ENCODE measurements at regions not wholly inside any gene's neighbourhood (a gene's known extent, or its start where the extent isn't known, plus 50 kb on each side); places are given as distances from the start of the nearest gene placed in this dataset.
"Not testable (repeated sequence)": the region's sequence is repeated elsewhere in the genome, so short reads cannot be mapped to it uniquely, and the experiment has no call there.

GRCh38 chr4:11949355-11949754 lies 520.7 kb upstream of the HS3ST1 start:
- ChIA-PET CTCF (no interaction called here), POLR2A (no interaction called here)
- TF ChIP-seq, protein P1, sequence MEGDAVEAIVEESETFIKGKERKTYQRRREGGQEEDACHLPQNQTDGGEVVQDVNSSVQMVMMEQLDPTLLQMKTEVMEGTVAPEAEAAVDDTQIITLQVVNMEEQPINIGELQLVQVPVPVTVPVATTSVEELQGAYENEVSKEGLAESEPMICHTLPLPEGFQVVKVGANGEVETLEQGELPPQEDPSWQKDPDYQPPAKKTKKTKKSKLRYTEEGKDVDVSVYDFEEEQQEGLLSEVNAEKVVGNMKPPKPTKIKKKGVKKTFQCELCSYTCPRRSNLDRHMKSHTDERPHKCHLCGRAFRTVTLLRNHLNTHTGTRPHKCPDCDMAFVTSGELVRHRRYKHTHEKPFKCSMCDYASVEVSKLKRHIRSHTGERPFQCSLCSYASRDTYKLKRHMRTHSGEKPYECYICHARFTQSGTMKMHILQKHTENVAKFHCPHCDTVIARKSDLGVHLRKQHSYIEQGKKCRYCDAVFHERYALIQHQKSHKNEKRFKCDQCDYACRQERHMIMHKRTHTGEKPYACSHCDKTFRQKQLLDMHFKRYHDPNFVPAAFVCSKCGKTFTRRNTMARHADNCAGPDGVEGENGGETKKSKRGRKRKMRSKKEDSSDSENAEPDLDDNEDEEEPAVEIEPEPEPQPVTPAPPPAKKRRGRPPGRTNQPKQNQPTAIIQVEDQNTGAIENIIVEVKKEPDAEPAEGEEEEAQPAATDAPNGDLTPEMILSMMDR (IDR thresholded peaks at IDR 0.05; ENCODE audit: control extremely low read depth, extremely low read depth, low read depth, missing control alignments), result no peak
- DNase-seq (ENCODE audit: extremely low spot score), result no peak

- CTCF ChIA-PET, POLR2A ChIA-PET: not testable (repeated sequence)
These were observed 518.9 kb upstream of the HS3ST1 start for GRCh38 chr4:11947629-11948028.

DNA sequence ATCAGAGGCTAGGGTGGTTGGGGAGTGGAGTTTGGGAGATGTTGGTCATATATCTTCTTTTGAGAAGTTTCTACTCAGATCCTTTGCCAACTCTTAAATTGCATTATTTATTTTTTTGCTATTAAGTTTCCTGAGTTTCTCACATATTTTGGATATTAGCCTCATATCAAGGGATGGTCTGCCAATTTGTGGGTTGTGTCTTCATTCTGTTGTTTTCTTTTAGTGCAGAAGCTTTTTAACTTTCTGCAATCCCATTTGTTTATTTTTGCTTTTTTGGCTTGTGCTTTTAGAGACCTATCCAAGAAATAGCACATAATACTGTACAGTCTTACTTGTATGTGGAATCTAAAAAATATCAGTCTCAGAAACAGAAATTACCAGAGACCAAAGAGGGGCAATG lies 509.2 kb upstream of the HS3ST1 start:
- ChIA-PET POLR2A (no interaction called here), CTCF (no interaction called here)
- no peak for DNase-seq (ENCODE audit: extremely low spot score)
- TF ChIP-seq, protein P1 (IDR thresholded peaks at IDR 0.05; ENCODE audit: control extremely low read depth, extremely low read depth, low read depth, missing control alignments), result no peak

More at GRCh38 chr4:11947629-11948028, 518.9 kb upstream of the HS3ST1 start:
- DNase-seq (ENCODE audit: extremely low spot score), result not testable (repeated sequence)

GRCh38 chr4:11931266-11931820 lies 502.6 kb upstream of the HS3ST1 start:
- ChIA-PET POLR2A (no interaction called here), CTCF (interaction anchor here (1.3 kb wide), 1 partner anchor 17 kb away, joined by 3 read pairs; no protein-coding TSS in a partner anchor)
- DNase-seq (ENCODE audit: extremely low spot score), result no peak
- TF ChIP-seq, protein P1 (IDR thresholded peaks at IDR 0.05; ENCODE audit: control extremely low read depth, extremely low read depth, low read depth, missing control alignments), result no peak

DNA sequence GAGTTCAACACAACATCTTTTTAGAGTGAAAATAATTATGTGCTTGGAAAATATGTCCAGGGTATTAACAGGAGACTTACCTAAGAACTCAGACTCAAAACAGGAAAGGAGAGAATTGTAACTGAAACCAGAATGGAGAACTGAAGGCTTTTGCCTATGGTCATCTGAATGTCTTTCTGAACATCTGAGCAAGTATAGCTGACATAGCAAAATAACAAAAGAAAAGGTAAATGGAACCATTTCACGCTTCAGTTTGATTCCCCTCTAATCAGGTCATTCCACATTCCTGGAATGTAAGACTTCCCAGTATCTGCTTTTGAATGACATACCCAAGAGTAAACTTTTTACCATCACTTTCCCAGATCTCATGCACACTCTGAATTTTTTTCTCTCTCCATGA lies 500.4 kb upstream of the HS3ST1 start:
- POLR2A ChIA-PET, result no interaction called here
- DNase-seq (ENCODE audit: extremely low spot score), result no peak
- TF ChIP-seq, protein P1 (IDR thresholded peaks at IDR 0.05; ENCODE audit: control extremely low read depth, extremely low read depth, low read depth, missing control alignments), result no peak
- CTCF ChIA-PET, result no interaction called here

DNA sequence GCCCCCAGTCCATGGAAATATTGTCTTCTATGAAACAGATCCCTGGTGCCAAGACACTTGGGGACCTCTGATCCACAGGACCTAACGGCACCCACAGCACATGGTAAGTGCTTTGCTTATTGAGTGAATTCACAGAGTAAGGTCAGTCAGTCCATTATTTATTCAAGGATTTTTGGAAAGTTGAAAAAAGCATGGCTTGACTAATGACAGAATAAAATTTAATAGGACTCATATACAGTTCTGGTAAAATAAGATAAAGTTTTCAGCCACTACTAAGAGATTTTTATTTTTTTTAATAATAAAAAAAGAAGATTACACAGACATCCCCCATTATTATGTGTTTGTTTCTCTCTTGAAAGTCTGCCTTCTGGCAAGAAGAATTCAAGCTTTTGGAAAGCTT lies 490.6 kb upstream of the HS3ST1 start:
- TF ChIP-seq, protein P1 (IDR thresholded peaks at IDR 0.05; ENCODE audit: control extremely low read depth, extremely low read depth, low read depth, missing control alignments), result no peak
- ChIA-PET CTCF (no interaction called here), POLR2A (no interaction called here)
- no peak for DNase-seq (ENCODE audit: extremely low spot score)

DNA sequence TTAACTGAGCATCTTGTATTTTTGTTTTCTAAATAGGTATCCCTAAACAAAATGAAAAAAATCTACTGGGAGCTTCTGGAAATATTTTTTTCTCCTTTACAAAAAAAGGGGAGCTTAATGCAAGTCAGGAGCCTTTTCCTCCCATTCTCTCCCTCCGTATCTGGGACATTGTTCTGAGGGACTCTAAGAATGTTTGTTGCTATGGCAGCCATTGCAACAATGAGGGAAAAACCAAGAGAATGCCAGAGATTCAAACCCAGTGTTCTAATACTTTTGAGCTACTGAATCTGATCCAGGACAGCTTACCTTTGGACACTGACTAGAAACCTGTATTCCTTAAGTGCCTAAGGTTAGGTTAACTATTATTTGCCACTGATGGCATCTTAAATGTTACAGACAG lies 485.7 kb upstream of the HS3ST1 start:
- no peak for DNase-seq (ENCODE audit: extremely low spot score)
- TF ChIP-seq, protein P1 (IDR thresholded peaks at IDR 0.05; ENCODE audit: control extremely low read depth, extremely low read depth, low read depth, missing control alignments), result no peak
- POLR2A ChIA-PET, result no interaction called here
- CTCF ChIA-PET, result interaction anchor here (1.3 to 1.4 kb wide), 2 partner anchors 9 to 17 kb away, joined by 3 to 4 read pairs; no protein-coding TSS in a partner anchor
